Muscle of leg (tissue), 3 donors: ENCODE measurements at regions not wholly inside any gene's neighbourhood (a gene's known extent, or its start where the extent isn't known, plus 50 kb on each side); places are given as distances from the start of the nearest gene placed in this dataset.

ENCODE experiments used
- DNase-seq: peaks from one replicate; pipeline ENCODE4 v3.0.0; 2013
- H3K27ac ChIP-seq: one replicate; pipeline ENCODE4 v1.5.1; 2013; ENCODE audit warnings: mild to moderate bottlenecking, low read length, control low read depth
- H3K27me3 ChIP-seq: one replicate; pipeline ENCODE4 v1.6.1; 2013; ENCODE audit warnings: low read length; ENCODE audit not compliant: control insufficient read depth, insufficient read depth
- H3K36me3 ChIP-seq: one replicate; pipeline ENCODE4 v1.6.1; 2013; ENCODE audit warnings: low read length; ENCODE audit not compliant: control insufficient read depth, insufficient read depth
- H3K4me1 ChIP-seq: one replicate; pipeline ENCODE4 v1.6.1; 2013; ENCODE audit warnings: low read length; ENCODE audit not compliant: control insufficient read depth, insufficient read depth
- H3K4me3 ChIP-seq: one replicate; pipeline ENCODE4 v1.5.1; 2013; ENCODE audit warnings: low read length, control low read depth
- H3K9me3 ChIP-seq: replicated peaks from 2 replicates; pipeline ENCODE4 v1.6.1; 2013; ENCODE audit warnings: low read depth, low read length; ENCODE audit not compliant: control insufficient read depth
- WGBS: methylation state at CpG from one replicate; pipeline ENCODE4 v1.1.5; 2013; ENCODE audit warnings: missing lambda C conversion rate; ENCODE audit not compliant: insufficient coverage; 5-methylcytosine and 5-hydroxymethylcytosine counted together

DNA sequence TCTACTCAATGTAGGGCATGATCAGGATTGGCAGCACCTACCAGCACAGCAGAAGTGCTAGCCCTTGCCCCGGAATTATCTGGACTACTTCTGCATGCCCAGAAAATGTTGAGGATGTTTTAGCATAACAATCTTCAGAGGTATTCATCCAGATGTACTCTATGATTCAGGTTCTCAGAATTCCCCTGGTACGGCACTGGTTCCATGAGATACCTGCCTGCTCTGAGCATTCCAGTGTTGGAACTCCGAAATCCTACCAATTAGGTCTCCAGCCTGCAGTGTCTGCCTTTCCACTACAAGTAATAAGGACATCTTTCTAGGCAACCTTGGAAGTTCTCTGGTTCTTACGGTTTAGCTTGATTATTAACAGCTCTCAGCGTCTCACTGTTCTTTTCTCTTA is 554.5 kb downstream of the HACE1 start:
- Histone ChIP-seq H3K36me3 (no peaks in the 10 kb centered on the region), H3K27me3 (no peaks in the 10 kb centered on the region), H3K27ac (no peak overlapping the region), H3K4me1 (no peaks in the 10 kb centered on the region), H3K4me3 (no peak overlapping the region), H3K9me3 (no peaks in the 10 kb centered on the region)
- no peak for DNase-seq
- WGBS, result 82% methylated on average over 3 of the region's 5 CpGs

DNA sequence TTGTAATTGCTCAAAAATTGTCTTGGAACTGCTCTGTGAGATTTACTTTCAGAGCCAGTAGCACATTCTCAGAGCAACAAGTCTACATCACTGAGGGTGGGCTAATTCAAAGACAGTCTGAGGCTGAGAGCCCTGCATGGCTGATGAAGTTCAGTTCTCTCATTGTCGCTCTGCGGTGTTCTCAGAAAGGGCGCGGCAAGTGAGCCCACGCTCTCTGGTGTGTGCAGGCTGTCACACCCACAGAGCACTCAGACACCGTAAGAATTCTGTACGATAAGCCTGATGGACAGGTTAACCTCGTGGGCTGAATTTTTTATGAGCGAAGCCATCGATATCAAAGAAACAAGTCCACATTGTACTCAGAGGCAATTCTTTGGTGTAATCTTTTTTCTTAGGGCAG is 557.8 kb downstream of the HACE1 start:
- no peak for DNase-seq
- Histone ChIP-seq H3K27me3 (no peaks in the 10 kb centered on the region), H3K4me3 (no peak overlapping the region), H3K27ac (no peak overlapping the region), H3K9me3 (no peaks in the 10 kb centered on the region), H3K36me3 (no peaks in the 10 kb centered on the region), H3K4me1 (no peaks in the 10 kb centered on the region)
- 70% methylated on average over 7 of the region's 10 CpGs for WGBS

DNA sequence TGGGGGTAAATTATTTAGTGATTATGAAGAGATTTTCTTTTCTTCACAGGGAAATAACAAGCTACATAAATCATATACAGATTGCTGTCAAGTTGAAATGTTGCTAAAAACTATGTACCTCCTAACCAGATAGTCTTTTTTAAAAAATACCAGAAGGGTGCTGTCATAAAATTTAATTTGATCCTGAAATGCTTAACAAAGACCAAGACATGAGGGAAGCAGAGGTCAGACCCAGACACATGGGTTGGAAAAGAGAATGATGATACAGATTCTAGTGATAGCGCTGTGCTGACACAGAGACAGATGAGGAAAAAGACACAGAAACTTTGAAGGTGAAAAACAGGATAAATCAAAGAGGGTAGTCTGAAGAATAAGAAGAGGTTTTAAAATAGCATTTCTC is 573.1 kb downstream of the HACE1 start:
- Histone ChIP-seq H3K36me3 (no peaks in the 10 kb centered on the region), H3K27ac (no peak overlapping the region), H3K4me1 (no peaks in the 10 kb centered on the region), H3K4me3 (no peak overlapping the region), H3K27me3 (no peaks in the 10 kb centered on the region), H3K9me3 (no peaks in the 10 kb centered on the region)
- 92% methylated on average over 1 of the region's 1 CpG for WGBS
- DNase-seq, result no peak

DNA sequence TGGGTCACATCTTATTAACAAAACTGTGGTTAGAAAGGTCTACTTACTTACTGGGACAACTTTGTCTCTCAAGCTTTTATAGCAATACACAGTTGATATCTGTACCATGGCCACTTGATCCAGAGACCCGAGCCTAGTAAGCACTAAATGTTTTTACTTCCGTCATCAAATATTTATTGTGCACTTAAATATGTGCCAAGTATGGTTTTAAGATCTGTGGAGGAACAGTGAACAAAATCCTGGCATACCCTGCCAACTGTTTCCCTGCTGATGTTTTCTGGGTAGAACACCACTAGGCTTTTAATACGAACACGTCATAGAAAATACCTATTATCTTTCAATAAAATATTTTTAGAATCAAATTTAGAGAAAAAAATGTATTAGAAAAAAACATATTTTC is 574.8 kb downstream of the HACE1 start:
- Histone ChIP-seq H3K4me3 (no peak overlapping the region), H3K4me1 (no peaks in the 10 kb centered on the region), H3K36me3 (no peaks in the 10 kb centered on the region), H3K27ac (no peak overlapping the region), H3K9me3 (no peaks in the 10 kb centered on the region), H3K27me3 (no peaks in the 10 kb centered on the region)
- no peak for DNase-seq
- WGBS, result no CpG with 5 or more reads among the region's 4 CpGs

DNA sequence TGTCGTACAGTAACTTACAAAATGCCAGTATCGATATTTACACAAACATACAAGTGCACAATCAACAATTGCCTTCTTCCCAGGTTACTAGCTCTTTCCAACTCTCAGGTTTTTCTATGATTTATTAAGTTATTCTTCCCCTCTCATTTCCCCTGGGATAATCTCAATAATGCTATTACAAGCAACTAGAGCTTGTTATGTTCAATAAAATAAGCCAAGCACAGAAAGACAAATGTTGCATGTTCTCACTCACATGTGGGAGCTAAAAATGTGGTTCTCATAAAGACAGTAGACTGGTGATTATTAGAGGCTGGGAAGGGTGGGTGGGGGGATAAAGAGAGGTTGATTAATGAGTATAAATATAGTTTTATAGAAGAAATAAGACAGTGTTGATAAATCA is 577.1 kb downstream of the HACE1 start:
- Histone ChIP-seq H3K27ac (no peak overlapping the region), H3K36me3 (no peaks in the 10 kb centered on the region), H3K4me3 (no peak overlapping the region), H3K9me3 (no peaks in the 10 kb centered on the region), H3K27me3 (no peaks in the 10 kb centered on the region), H3K4me1 (no peaks in the 10 kb centered on the region)
- WGBS, result no CpG with 5 or more reads among the region's 2 CpGs
- DNase-seq, result no peak

DNA sequence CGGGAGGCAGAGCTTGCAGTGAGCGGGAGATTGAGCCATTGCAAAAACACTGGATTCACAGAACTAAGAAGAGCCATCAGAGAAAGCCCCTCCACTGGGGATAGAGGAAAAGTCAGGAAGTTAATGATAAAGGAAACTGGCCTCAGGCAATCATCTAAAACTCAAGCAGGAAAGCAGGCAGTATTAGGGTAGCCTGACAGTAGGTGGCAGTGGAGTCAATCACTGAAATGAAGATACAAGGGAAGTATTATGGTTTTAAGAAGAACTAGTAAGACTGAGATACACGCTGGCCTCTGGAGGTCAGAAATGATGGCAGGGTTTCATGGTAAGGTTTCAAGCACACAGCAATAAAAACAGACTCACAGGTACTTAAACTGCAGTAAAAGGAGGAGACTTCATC is 578.3 kb downstream of the HACE1 start:
- Histone ChIP-seq H3K36me3 (no peaks in the 10 kb centered on the region), H3K9me3 (no peaks in the 10 kb centered on the region), H3K27ac (no peak overlapping the region), H3K27me3 (no peaks in the 10 kb centered on the region), H3K4me3 (no peak overlapping the region), H3K4me1 (no peaks in the 10 kb centered on the region)
- 100% methylated on average over 2 of the region's 3 CpGs for WGBS
- DNase-seq, result no peak

DNA sequence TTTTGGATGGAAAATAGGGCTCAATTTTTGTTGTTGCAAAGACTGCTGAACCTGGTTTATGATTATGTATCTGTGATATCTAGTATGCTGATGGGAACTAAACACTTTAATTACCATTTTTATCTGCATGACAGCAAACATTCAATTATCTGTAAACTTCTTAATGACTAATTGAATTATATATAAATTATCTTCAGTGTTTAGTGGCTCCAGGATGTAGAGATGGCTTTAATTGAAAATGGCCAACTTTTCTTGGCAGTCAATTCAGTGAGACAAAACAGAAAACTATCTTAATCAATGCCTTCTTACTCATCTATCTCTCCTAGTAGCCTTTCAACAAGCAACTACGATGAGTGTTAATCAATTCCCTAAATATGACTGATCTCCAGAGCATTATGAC is 591.3 kb downstream of the HACE1 start:
- 70% methylated on average over 1 of the region's 1 CpG for WGBS
- H3K27me3 ChIP-seq, result no peaks in the 10 kb centered on the region
- no peaks in the 10 kb centered on the region for H3K36me3 ChIP-seq
- DNase-seq, result no peak
- no peaks in the 10 kb centered on the region for H3K9me3 ChIP-seq
- H3K27ac ChIP-seq, result no peak overlapping the region
- no peak overlapping the region for H3K4me3 ChIP-seq
- no peaks in the 10 kb centered on the region for H3K4me1 ChIP-seq

DNA sequence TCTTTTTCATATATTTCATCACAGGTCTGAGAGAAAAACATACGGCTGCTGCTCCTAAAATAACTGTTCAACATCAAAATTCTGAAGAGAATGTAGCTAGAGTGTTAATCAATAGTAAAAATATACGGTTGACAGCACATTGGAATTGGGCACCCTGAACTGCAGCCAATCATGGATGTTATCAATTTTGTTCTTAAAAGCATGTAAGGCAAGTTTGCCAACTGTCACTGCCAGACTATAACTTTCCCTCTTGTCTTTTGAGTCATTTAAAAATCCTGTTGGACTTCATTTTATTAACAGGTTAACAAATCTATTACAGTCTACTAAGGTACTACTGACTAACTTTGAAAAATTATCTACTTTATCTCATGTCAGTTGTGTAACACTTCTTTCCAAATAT is 592.8 kb downstream of the HACE1 start:
- H3K4me3 ChIP-seq, result no peak overlapping the region

DNA sequence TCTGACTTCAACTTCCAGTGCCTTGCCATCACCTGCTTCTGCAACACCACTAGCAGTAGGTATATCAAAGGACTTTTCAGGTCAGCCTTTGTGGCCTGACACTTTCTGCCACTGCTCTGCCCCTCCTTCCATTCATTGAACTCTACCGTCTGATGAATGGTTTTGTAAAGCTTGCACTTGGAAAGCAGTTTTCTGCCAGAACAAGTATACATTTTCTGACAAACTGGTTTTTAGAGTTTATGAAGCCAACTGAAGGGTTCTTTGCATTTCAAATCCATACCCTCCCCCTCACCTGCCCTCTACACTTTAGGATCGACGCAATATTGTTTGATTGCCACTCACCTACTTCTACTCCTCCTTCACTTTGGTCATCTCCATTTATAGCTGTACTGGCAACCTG is 603.1 kb downstream of the HACE1 start:
- 100% methylated on average over 2 of the region's 3 CpGs for WGBS
- H3K27ac ChIP-seq, result no peak overlapping the region
- H3K27me3 ChIP-seq, result no peaks in the 10 kb centered on the region
- H3K36me3 ChIP-seq, result no peaks in the 10 kb centered on the region
- no peak for DNase-seq
- H3K4me1 ChIP-seq, result no peaks in the 10 kb centered on the region
- H3K9me3 ChIP-seq, result no peaks in the 10 kb centered on the region
- no peak overlapping the region for H3K4me3 ChIP-seq

More for the DNA sequence above, 592.8 kb downstream of the HACE1 start:
- no peaks in the 10 kb centered on the region for H3K9me3 ChIP-seq
- H3K27ac ChIP-seq, result no peak overlapping the region
- no peak for DNase-seq
- WGBS, result no CpG with 5 or more reads among the region's 2 CpGs
- no peaks in the 10 kb centered on the region for H3K4me1 ChIP-seq
- H3K27me3 ChIP-seq, result no peaks in the 10 kb centered on the region
- no peaks in the 10 kb centered on the region for H3K36me3 ChIP-seq

DNA sequence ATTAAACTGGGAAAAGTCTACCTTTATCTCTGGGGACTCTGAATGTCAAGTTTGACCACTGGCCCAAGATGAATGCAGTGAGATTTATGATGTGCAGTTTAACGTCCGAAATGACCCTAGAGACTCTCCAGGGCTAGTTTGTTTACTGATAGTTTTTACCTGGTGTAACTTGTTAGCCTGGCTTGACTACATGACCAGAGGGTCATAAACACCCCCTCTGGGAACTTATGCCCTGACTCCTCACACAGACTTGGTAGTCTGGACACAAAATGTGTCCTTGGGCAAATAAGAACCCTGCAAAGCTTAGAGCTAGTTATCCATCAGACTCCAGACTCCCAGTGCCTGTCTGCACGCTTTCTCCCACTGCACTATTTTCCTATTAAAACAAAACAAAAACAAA is 606.5 kb downstream of the HACE1 start:
- DNase-seq, result no peak
- Histone ChIP-seq H3K4me1 (no peaks in the 10 kb centered on the region), H3K36me3 (no peaks in the 10 kb centered on the region), H3K9me3 (no peaks in the 10 kb centered on the region), H3K27ac (no peak overlapping the region), H3K27me3 (no peaks in the 10 kb centered on the region), H3K4me3 (no peak overlapping the region)
- no CpG with 5 or more reads among the region's 3 CpGs for WGBS

DNA sequence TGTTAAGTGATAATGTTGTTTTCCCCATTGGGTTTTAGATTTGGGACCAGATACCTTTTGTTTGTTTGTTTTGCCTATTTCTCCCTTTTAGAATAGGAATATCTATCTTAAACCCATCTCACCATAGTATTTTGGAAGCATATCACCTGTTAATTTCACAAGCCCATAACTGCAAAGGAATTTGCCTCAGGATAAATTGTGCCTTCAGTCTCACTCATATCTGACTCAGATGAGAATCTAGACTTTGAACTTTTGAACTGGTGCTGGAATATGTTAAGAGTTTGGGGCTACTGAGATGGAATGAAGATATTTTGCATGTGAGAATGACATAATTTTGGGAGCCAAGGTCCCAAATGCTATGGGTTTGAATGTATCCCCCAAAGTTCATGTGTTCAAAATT is 607.4 kb downstream of the HACE1 start:
- Histone ChIP-seq H3K4me1 (no peaks in the 10 kb centered on the region), H3K9me3 (no peaks in the 10 kb centered on the region), H3K27ac (no peak overlapping the region), H3K36me3 (no peaks in the 10 kb centered on the region), H3K4me3 (no peak overlapping the region), H3K27me3 (no peaks in the 10 kb centered on the region)
- DNase-seq, result no peak
